GM13976 (cell line): ENCODE measurements at regions not wholly inside any gene's neighbourhood (a gene's known extent, or its start where the extent isn't known, plus 50 kb on each side); places are given as distances from the start of the nearest gene placed in this dataset.

ENCODE experiments used
- DNase-seq: peaks from one replicate; pipeline ENCODE4 v3.0.0; 2012; ENCODE audit warnings: low spot score
- in situ Hi-C: fragments of 300-500 bp; cut with MboI; formaldehyde crosslinking; loops from one replicate; pipeline ENCODE4 v1.12.0; 2022; ENCODE audit warnings: low sequenced_read_pairs, mixed read lengths, inconsistent platforms; ENCODE audit not compliant: unreplicated experiment
- TF ChIP-seq, protein P1 (sequence below): IDR thresholded peaks from 2 replicates; pipeline ENCODE4 v1.5.1; 2012; ENCODE audit warnings: borderline replicate concordance, mild to moderate bottlenecking; ENCODE audit not compliant: insufficient read depth; ENCODE audit errors: extremely low read depth, missing control alignments, control extremely low read depth

DNA sequence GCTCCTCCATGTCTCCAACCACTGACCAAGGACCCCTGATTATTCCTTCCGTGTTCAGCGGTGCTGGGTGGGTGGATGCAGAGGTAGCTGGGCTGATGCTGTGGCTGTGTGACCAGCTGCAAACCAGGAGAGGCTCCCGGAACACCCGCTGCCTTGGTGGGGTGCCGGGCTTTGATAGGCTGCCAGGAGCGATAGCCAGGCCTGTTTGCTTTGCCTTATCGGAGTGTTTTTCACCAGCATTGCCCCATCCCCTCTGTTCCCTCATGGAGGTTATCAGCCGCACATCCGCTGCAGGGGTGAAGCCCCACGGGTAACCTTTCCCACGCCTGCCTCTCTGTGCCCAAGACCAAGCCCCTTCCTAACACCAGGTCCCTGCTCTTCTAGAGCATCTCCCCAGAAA is 354.3 kb downstream of the C16orf95 start:
- TF ChIP-seq, protein P1, sequence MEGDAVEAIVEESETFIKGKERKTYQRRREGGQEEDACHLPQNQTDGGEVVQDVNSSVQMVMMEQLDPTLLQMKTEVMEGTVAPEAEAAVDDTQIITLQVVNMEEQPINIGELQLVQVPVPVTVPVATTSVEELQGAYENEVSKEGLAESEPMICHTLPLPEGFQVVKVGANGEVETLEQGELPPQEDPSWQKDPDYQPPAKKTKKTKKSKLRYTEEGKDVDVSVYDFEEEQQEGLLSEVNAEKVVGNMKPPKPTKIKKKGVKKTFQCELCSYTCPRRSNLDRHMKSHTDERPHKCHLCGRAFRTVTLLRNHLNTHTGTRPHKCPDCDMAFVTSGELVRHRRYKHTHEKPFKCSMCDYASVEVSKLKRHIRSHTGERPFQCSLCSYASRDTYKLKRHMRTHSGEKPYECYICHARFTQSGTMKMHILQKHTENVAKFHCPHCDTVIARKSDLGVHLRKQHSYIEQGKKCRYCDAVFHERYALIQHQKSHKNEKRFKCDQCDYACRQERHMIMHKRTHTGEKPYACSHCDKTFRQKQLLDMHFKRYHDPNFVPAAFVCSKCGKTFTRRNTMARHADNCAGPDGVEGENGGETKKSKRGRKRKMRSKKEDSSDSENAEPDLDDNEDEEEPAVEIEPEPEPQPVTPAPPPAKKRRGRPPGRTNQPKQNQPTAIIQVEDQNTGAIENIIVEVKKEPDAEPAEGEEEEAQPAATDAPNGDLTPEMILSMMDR = no peak
- DNase-seq = no peak
- in situ Hi-C loops = no loop called here

GRCh38 chr16:86963600-86964575 is 353.3 kb downstream of the C16orf95 start:
- in situ Hi-C loops = no loop called here
- TF ChIP-seq, protein P1 = no peak
- DNase-seq = no peak

GRCh38 chr16:86964796-86965241 is 352.4 kb downstream of the C16orf95 start:
- no peak for DNase-seq
- in situ Hi-C loops = no loop called here
- TF ChIP-seq, protein P1 = no peak

GRCh38 chr16:86965331-86965730 is 351.9 kb downstream of the C16orf95 start:
- no peak for DNase-seq
- TF ChIP-seq, protein P1 = no peak
- in situ Hi-C loops = no loop called here

DNA sequence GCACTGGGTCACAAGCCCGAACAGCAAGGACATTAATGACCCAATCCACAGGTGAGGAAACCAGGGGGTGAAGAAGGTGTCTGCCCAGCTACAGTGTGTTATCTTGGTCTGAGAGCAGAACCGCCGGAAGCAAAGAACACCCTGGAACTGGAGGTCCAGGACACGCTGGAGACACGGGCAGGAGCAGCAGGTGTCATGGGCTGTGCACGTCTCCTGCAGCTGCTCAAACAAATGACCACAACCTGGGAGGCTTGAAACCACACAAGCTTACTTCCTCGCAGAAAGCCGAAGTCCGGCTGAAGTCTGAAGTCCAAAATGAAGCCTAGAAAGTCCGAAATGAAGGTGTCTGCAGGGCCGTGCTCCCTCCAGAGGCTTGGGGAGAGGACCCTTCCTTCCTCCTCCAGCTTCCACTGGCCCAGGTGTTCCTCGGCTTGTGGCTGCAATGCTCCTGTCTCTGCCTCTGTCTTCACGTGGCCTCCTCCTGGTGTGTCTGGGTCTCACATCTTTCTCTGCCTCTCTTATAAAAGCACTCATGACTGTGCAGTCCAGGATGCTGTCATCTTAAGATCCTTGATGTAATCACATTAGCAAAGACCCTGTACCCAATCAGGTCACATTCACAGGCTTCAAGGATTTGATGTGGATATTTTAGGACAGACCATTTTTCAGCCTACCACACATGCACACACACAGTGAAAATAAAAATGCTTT is 351.2 kb downstream of the C16orf95 start:
- no peak for DNase-seq
- in situ Hi-C loops = no loop called here
- TF ChIP-seq, protein P1 = no peak

- in situ Hi-C loops = no loop called here
- DNase-seq = no peak
- TF ChIP-seq, protein P1 = no peak
Observed at GRCh38 chr16:86966777-86967176, 350.4 kb downstream of the C16orf95 start.
